IPS-11a (cell line): ENCODE measurements at regions not wholly inside any gene's neighbourhood (a gene's known extent, or its start where the extent isn't known, plus 50 kb on each side); places are given as distances from the start of the nearest gene placed in this dataset.

Source experiments
- H3K4me3 ChIP-seq: one replicate; pipeline ENCODE4 v1.5.1; 2013; ENCODE audit warnings: low read depth, low read length, control low read depth

DNA sequence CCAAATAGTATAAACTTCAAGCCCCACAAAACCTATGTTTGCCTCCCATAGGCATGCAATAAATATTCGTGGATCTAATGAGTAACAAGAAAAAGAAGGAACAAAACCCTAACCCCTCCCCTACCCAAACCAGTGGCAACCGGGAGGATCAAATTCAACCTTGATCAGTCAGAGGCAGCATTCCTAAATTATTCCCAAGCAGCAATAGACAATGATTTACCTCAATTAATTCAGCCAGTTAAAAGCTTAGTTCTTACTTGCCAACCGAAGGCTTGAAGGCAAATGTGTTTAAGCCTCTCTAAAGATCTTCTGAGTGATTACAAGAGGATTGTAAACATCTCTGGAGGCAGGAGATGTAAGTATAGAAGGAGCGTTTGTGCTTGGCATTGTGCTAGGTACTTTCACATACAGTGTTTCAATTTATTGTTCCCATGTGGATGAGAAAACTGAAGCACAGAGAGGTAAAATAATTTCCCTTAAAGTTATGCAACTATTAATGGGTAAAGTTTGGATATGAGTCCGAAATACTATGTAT, 197.7 kb downstream of the MTX2 start:
- H3K4me3 ChIP-seq = no peak overlapping the region

- no peak overlapping the region for H3K4me3 ChIP-seq
Measured at GRCh38 chr2:176467595-176467994, 198.4 kb downstream of the MTX2 start.

GRCh38 chr2:176468457-176469113, 199.3 kb downstream of the MTX2 start:
- no peak overlapping the region for H3K4me3 ChIP-seq

DNA sequence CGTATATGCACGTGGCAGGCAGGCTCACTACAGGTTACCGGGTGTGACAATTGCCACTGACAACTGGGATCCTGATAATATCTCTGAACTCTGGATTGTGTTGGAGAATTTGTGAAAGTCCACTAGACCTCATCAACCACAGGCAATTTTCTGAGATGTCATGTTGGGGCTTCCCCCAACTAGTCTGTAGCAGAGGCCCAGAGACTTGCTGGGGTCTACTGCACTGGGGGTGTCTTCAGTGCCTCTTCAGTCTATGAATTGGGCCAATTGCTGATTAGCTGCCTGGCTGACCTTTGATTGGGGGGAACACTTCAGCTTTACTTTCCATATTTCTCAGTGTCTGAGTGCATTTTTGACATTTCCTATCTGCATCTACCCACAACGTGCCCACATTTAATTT, 201.5 kb downstream of the MTX2 start:
- H3K4me3 ChIP-seq = no peak overlapping the region

GRCh38 chr2:176471949-176472348, 202.7 kb downstream of the MTX2 start:
- H3K4me3 ChIP-seq = no peak overlapping the region

DNA sequence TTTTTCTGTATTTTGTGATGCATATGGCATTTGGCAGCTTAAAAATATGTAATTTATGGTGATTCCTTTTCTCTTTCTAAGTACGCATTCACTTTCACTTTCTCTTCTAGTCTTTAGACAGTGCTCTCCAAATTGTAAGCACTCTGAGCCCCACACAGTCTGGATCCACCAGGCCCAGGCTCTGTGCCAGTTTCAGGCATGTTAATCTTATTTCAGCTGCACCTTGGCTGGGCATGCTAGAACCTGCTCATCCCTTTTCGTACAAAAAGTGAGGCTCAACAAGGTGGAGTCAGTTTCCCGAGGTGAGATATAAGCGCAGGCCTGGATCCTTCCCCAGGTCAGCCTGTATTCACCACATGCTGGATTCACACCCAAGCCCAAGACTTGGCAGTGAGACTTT, 203.9 kb downstream of the MTX2 start:
- H3K4me3 ChIP-seq = no peak overlapping the region

- H3K4me3 ChIP-seq = no peak overlapping the region
Measured at GRCh38 chr2:176473851-176474250, 204.6 kb downstream of the MTX2 start.

- H3K4me3 ChIP-seq = no peak overlapping the region
Measured at GRCh38 chr2:176477336-176477735, 208.1 kb downstream of the MTX2 start.

GRCh38 chr2:176479961-176480360, 210.7 kb downstream of the MTX2 start:
- no peak overlapping the region for H3K4me3 ChIP-seq

GRCh38 chr2:176482107-176482506, 212.9 kb downstream of the MTX2 start:
- no peak overlapping the region for H3K4me3 ChIP-seq

GRCh38 chr2:176483476-176483875, 214.2 kb downstream of the MTX2 start:
- H3K4me3 ChIP-seq = no peak overlapping the region

- no peak overlapping the region for H3K4me3 ChIP-seq
Measured at GRCh38 chr2:176483901-176484568, 214.8 kb downstream of the MTX2 start.

- no peak overlapping the region for H3K4me3 ChIP-seq
Measured at GRCh38 chr2:176484838-176485237, 215.6 kb downstream of the MTX2 start.

DNA sequence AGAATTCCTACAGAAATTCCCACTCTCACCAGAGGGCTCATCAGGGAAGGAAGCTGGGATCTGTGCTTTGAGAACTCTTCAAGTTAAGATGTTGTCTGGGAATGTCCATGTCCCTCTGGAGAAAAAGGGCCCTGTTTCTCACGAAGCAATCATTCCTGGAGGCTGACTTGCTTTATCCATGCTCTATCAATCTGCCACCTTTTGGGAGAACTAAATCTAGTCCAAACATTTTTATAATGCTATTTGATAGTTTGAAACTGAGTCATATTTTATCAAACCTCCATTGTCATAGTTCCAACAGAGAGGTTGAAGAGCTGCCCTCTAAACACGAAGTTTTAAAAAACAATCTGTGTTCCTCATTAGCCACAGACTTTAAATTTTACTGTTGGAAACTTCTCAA, 219.2 kb downstream of the MTX2 start:
- no peak overlapping the region for H3K4me3 ChIP-seq

DNA sequence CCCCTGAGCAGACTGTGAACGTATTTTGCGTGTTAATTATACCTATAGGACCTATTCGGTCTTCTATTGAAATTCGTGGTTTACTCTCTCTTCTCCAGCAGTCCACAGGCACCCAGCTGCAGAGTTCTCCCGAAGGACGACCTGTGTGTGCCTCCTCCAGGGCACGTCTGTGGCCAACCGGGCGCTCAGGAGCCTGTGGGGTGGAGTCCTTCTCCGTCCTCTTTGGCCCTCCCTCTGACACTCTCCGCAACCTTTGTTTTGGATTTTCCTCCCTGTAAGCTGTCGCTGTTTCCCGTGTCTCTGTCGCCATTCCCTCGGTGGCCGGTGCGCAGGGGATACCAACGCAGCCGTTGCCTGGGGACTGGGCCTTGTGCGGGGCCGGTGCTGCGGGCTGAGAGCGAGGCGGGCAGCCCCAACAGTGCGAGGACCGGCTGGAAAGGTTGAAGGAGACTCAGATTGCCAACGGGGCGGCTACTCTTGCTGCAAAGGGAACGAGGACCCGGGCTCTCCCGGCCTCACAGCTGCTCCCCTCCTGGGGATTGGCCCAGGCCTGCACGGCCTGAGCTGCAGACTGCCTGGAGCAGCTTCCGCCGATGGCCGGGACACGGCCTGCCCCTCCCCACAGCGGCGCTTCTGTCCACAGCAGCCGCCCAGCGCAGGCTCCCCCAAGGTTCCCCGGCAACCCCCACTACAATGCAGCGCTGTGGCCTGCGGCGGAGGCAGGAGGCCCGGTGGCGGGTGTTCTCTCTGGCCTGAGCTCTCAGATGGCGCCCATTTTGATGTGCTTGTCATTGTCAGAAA, 221.0 kb downstream of the MTX2 start:
- no peak overlapping the region for H3K4me3 ChIP-seq

- H3K4me3 ChIP-seq = no peak overlapping the region
Measured at GRCh38 chr2:176491172-176491904, 222.1 kb downstream of the MTX2 start.

- no peak overlapping the region for H3K4me3 ChIP-seq
Measured at GRCh38 chr2:176492583-176492982, 223.3 kb downstream of the MTX2 start.

DNA sequence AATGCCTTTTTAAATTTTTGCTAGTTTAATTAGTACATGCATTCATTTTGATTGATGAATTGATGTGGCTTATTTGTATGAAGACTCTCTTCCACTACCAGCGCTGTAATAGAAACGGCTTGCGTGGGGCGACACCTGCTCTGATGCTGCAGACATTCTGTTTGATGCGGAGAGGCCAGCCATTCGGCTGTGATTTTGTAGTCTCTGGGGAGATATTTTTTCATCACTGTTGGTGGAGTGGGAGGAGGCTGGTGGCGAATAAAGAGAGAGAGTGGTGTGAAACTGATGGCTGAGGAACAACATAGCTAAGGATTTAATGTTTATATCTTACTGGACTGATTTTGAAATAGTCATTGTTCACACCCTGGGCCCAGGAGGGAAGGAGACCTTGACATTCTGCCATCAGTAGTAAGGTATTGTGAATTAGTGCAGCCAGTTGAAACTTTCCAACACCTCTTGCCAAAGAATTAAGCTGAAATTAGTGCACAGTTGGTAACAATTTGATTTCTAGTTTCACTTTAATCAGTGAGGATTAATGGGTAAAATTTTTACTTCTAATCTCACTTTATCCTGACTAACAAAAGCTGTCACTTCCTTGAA, 224.1 kb downstream of the MTX2 start:
- no peak overlapping the region for H3K4me3 ChIP-seq

DNA sequence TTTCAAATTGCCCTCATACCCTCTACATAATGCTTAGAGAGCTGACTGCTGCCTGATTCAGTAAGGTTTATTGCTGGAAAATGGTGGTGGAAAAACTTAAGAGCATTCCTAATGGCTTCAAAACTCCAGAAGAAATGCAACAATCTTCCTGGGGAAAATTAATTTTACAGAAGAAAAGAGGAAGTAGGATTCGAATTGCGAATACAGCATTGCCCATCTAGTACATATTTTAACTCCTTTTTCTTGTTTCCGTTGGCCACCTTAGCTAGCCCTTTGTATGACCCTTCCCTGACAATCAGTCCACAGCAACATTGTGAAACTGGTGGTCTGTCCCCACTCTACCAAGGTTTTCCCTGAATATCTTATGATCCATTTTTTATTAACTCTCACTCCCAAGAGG, 224.7 kb downstream of the MTX2 start:
- no peak overlapping the region for H3K4me3 ChIP-seq

- H3K4me3 ChIP-seq = no peak overlapping the region
Measured at GRCh38 chr2:176494949-176495353, 225.7 kb downstream of the MTX2 start.

GRCh38 chr2:176495826-176496225, 226.6 kb downstream of the MTX2 start:
- no peak overlapping the region for H3K4me3 ChIP-seq
